SK-N-SH (cell line): ENCODE measurements at regions not wholly inside any gene's neighbourhood (a gene's known extent, or its start where the extent isn't known, plus 50 kb on each side); places are given as distances from the start of the nearest gene placed in this dataset.

ENCODE experiments used
- CTCF ChIA-PET: fragments of 300-600, 350-600 bp; formaldehyde crosslinking; extraction: SDS; loops from one replicate; lab custom pipeline; 2021; lab: Yijun Ruan, JAX
- POLR2A ChIA-PET: fragments of 350-600 bp; sonication (Branson Sonifier 250); formaldehyde crosslinking; extraction: SDS; loops from one replicate; lab custom pipeline; 2020; ENCODE audit warnings: antibody characterized with exemption, inconsistent platforms; lab: Yijun Ruan, JAX
- DNase-seq: peaks from one replicate; pipeline ENCODE4 v3.0.0; 2012
- H2AFZ ChIP-seq: fragments of 200-600 bp; sonication (generic); 2 replicates; pipeline ENCODE4 v1.8.1; 2016; ENCODE audit warnings: antibody characterized with exemption, mild to moderate bottlenecking, low read depth
- H3F3A ChIP-seq: fragments of 200-600 bp; sonication (generic); replicated peaks from 2 replicates; pipeline ENCODE3; 2016; ENCODE audit warnings: antibody characterized with exemption, mild to moderate bottlenecking; ENCODE audit not compliant: insufficient read depth
- H3K27ac ChIP-seq, 2 experiments: fragments of 200-500 bp in 1 of 2; fragments of 200-600 bp in 1 of 2; sonication (Bioruptor generic) in 1 of 2; sonication (generic), shearing (Covaris generic) in 1 of 2; 2 replicates each; pipeline versions ENCODE4 v1.5.1 to v1.6.1; 2014 to 2016; ENCODE audit warnings: low read depth in 2 of 2, inconsistent platforms in 1 of 2, low read length in 1 of 2, mild to moderate bottlenecking in 1 of 2, mixed read lengths in 1 of 2
- H3K27me3 ChIP-seq: fragments of 200-600 bp; sonication (generic), shearing (Covaris generic); 2 replicates; pipeline ENCODE4 v1.6.1; 2016; ENCODE audit warnings: mixed run types; ENCODE audit not compliant: insufficient read depth
- H3K36me3 ChIP-seq, 2 experiments: fragments of 200-500 bp in 1 of 2; fragments of 200-600 bp in 1 of 2; sonication (Bioruptor generic) in 1 of 2; sonication (generic) in 1 of 2; replicated peaks in 1 of 2; 2 replicates each; pipeline versions ENCODE3 to v1.5.1; 2014 to 2016; ENCODE audit warnings: low read length in 1 of 2, mild to moderate bottlenecking in 1 of 2; ENCODE audit not compliant: insufficient read depth in 2 of 2, control insufficient read depth in 1 of 2
- H3K4me1 ChIP-seq, 2 experiments: fragments of 200-500 bp in 1 of 2; fragments of 200-600 bp in 1 of 2; sonication (Bioruptor generic) in 1 of 2; sonication (generic), shearing (Covaris generic) in 1 of 2; 2 replicates each; pipeline versions ENCODE4 v1.5.1 to v1.6.1; 2014 to 2016; ENCODE audit warnings: low read depth in 1 of 2, low read length in 1 of 2, mixed run types in 1 of 2; ENCODE audit not compliant: insufficient read depth in 2 of 2, control insufficient read depth in 1 of 2
- H3K4me2 ChIP-seq: fragments of 200-600 bp; sonication (generic), shearing (Covaris generic); 2 replicates; pipeline ENCODE4 v1.6.1; 2017; ENCODE audit warnings: mixed run types
- H3K4me3 ChIP-seq, 2 experiments: fragments of 200-500 bp in 1 of 2; fragments of 200-600 bp in 1 of 2; sonication (Bioruptor generic) in 1 of 2; sonication (generic), shearing (Covaris generic) in 1 of 2; 2 replicates each; pipeline versions ENCODE4 v1.5.1 to v1.8.1; 2014 to 2016; ENCODE audit warnings: low read depth in 2 of 2, inconsistent platforms in 1 of 2, low read length in 1 of 2, mild to moderate bottlenecking in 1 of 2, mixed read lengths in 1 of 2, moderate library complexity in 1 of 2
- H3K79me2 ChIP-seq: fragments of 200-600 bp; sonication (generic); 2 replicates; pipeline ENCODE4 v1.8.1; 2017; ENCODE audit warnings: mild to moderate bottlenecking; ENCODE audit not compliant: insufficient read depth
- H3K9ac ChIP-seq: fragments of 200-600 bp; sonication (generic); 2 replicates; pipeline ENCODE4 v1.6.1; 2017; ENCODE audit warnings: mixed run types
- H3K9me2 ChIP-seq: fragments of 200-600 bp; sonication (generic); 2 replicates; pipeline ENCODE4 v1.6.1; 2017; ENCODE audit warnings: mixed run types
- H3K9me3 ChIP-seq: fragments of 200-600 bp; sonication (generic); 2 replicates; pipeline ENCODE4 v1.6.1; 2017; ENCODE audit warnings: mixed run types, mild to moderate bottlenecking, moderate library complexity
- H4K20me1 ChIP-seq: fragments of 200-600 bp; sonication (generic); 2 replicates; pipeline ENCODE4 v1.6.1; 2017; ENCODE audit warnings: mild to moderate bottlenecking, mixed run types; ENCODE audit not compliant: insufficient read depth
- ELF1 ChIP-seq: IDR thresholded peaks from 2 replicates; pipeline ENCODE4 v1.4.0; 2012
- EP300 ChIP-seq, 2 experiments: IDR thresholded peaks; 2 replicates each; pipeline versions ENCODE4 v1.4.0 to v1.6.1; 2012; ENCODE audit warnings: borderline replicate concordance in 1 of 2, low read depth in 1 of 2, low read length in 1 of 2
- EZH2phosphoT487 ChIP-seq: fragments of 200-600 bp; sonication (generic); IDR thresholded peaks from 2 replicates; pipeline ENCODE4 v1.6.1; 2017; ENCODE audit warnings: low read depth, mixed run types, mild to moderate bottlenecking, antibody characterized with exemption, moderate library complexity, borderline replicate concordance
- NFIC ChIP-seq: IDR thresholded peaks from 2 replicates; pipeline ENCODE4 v1.4.0; 2012; ENCODE audit warnings: borderline replicate concordance
- REST ChIP-seq: IDR thresholded peaks from 2 replicates; pipeline ENCODE4 v1.6.1; 2012; ENCODE audit warnings: mild to moderate bottlenecking, low read depth, low read length, moderate library complexity
- RFX5 ChIP-seq: IDR thresholded peaks from 2 replicates; pipeline ENCODE4 v1.6.1; 2012; ENCODE audit warnings: mild to moderate bottlenecking, improper control_type of control experiment, low read length
- RXRA ChIP-seq: IDR thresholded peaks from 2 replicates; pipeline ENCODE4 v1.4.0; 2012; ENCODE audit warnings: low read depth, mild to moderate bottlenecking, borderline replicate concordance
- SIN3A ChIP-seq: IDR thresholded peaks from 2 replicates; pipeline ENCODE4 v1.6.1; 2012; ENCODE audit warnings: low read depth, mild to moderate bottlenecking, low read length, moderate library complexity, borderline replicate concordance
- USF1 ChIP-seq: IDR thresholded peaks from 2 replicates; pipeline ENCODE4 v1.4.0; 2012; ENCODE audit warnings: low read depth, borderline replicate concordance
- WGBS: methylation state at CpG from one replicate; pipeline ENCODE4 v1.1.6; 2017; ENCODE audit warnings: low lambda C conversion rate; 5-methylcytosine and 5-hydroxymethylcytosine counted together

GRCh38 chr13:26964278-26965250, 204.0 kb upstream of the GPR12 start (continued):
- TF ChIP-seq RFX5 (no peak), ELF1 (no peak), EZH2phosphoT487 (no peak)

- TF ChIP-seq EP300 (IDR thresholded peaks at IDR 0.05; ENCODE audit: borderline replicate concordance in 1 of 2, low read depth in 1 of 2, low read length in 1 of 2) (no peak), NFIC (no peak), RXRA (no peak), SIN3A (no peak), USF1 (no peak), REST (no peak)
- ChIA-PET CTCF (interaction anchor here (0.7 to 1.8 kb wide), 5 partner anchors 10 to 570 kb away, joined by 3 to 5 read pairs (median 5); no protein-coding TSS in a partner anchor), POLR2A (no interaction called here)
- H4K20me1 ChIP-seq = no peaks in the 10 kb centered on the region
- H2AFZ ChIP-seq = no peak overlapping the region
- H3K27me3 ChIP-seq = 0 out of 2 replicates have a peak, but pooled peaks cover 2% of the 10 kb centered on the region
- whole genome bisulfite sequencing = 82% methylated on average over 2 of the region's 2 CpGs
- H3K27ac ChIP-seq = no peak overlapping the region
- H3K4me3 ChIP-seq = no peak overlapping the region
- peaks cover 0 to 7% of the 10 kb centered on the region in 2 experiments; a peak in 1 of 4 replicates for H3K4me1 ChIP-seq
- H3K9me2 ChIP-seq = no peaks in the 10 kb centered on the region
- no peak overlapping the region for H3K4me2 ChIP-seq
- no peaks in the 10 kb centered on the region for H3K79me2 ChIP-seq
- H3F3A ChIP-seq = no peaks in the 10 kb centered on the region
- H3K36me3 ChIP-seq = no peaks in the 10 kb centered on the region
- DNase-seq = no peak
- no peak overlapping the region for H3K9ac ChIP-seq
- no peaks in the 10 kb centered on the region for H3K9me3 ChIP-seq
Observed at GRCh38 chr13:26962671-26963070, 202.1 kb upstream of the GPR12 start.
